NT2/D1 (cell line): ENCODE measurements at regions not wholly inside any gene's neighbourhood (a gene's known extent, or its start where the extent isn't known, plus 50 kb on each side); places are given as distances from the start of the nearest gene placed in this dataset.

Experiments used
- SUZ12 ChIP-seq: IDR thresholded peaks from 2 replicates; pipeline ENCODE4 v1.6.1; 2011; ENCODE audit not compliant: insufficient read length, insufficient read depth; ENCODE audit errors: extremely low read depth
- YY1 ChIP-seq: IDR thresholded peaks from 2 replicates; pipeline ENCODE4 v1.6.1; 2011; ENCODE audit not compliant: insufficient read length, insufficient read depth

GRCh38 chr4:19403786-19404370 lies 847.8 kb upstream of the SLIT2 start:
- no peak for TF ChIP-seq YY1
- TF ChIP-seq SUZ12, result no peak
